ENCODE measurements at regions not wholly inside any gene's neighbourhood (a gene's known extent, or its start where the extent isn't known, plus 50 kb on each side); places are given as distances from the start of the nearest gene placed in this dataset.

- intact Hi-C loops (cut with micrococcal nuclease; ENCODE audit: unreplicated experiment) = no loop called here
- TF ChIP-seq ZKSCAN5 (CRISPR knock-in tag; IDR thresholded peaks at IDR 0.05) (no peak), ZMAT5 (CRISPR knock-in tag; IDR thresholded peaks at IDR 0.05; ENCODE audit: borderline replicate concordance, low read depth) (no peak), ZFP91 (CRISPR knock-in tag; IDR thresholded peaks at IDR 0.05; ENCODE audit: borderline replicate concordance) (no peak), ETV5 (CRISPR knock-in tag; IDR thresholded peaks at IDR 0.05; ENCODE audit: borderline replicate concordance) (no peak), ZNF317 (CRISPR knock-in tag; IDR thresholded peaks at IDR 0.05) (no peak), POLR2AphosphoS5 (IDR thresholded peaks at IDR 0.05; ENCODE audit: low read depth, low read length) (no peak), HINFP (CRISPR knock-in tag; IDR thresholded peaks at IDR 0.05; ENCODE audit: low read depth) (no peak), RAD51 (IDR thresholded peaks at IDR 0.05; ENCODE audit: borderline replicate concordance) (no peak), MLXIP (CRISPR knock-in tag; IDR thresholded peaks at IDR 0.05; ENCODE audit: borderline replicate concordance) (no peak), ZBTB8A (CRISPR knock-in tag; IDR thresholded peaks at IDR 0.05; ENCODE audit: borderline replicate concordance, low read depth) (no peak), ZNF770 (CRISPR knock-in tag; IDR thresholded peaks at IDR 0.05) (no peak), HNRNPUL1 (IDR thresholded peaks at IDR 0.05; ENCODE audit: low read depth, low read length) (no peak), PRMT3 (CRISPR knock-in tag; IDR thresholded peaks at IDR 0.05; ENCODE audit: borderline replicate concordance, low read depth) (no peak), IKZF1 (IDR thresholded peaks at IDR 0.05) (no peak), HNRNPL (IDR thresholded peaks at IDR 0.05; ENCODE audit: low read depth, low read length) (no peak), TP53 (CRISPR knock-in tag; conservative IDR thresholded peaks at IDR 0.05) (no peak)
- H2AFZ ChIP-seq (ENCODE audit: low read length) = no peak overlapping the region
- no peak for FAIRE-seq
- no peaks in the 10 kb centered on the region for H3K36me3 ChIP-seq (replicated peaks in 1 of 2; ENCODE audit: control insufficient read depth in 1 of 2, insufficient read depth in 2 of 2, low read length in 2 of 2)
- H3K4me3 ChIP-seq (replicated peaks in 1 of 3; ENCODE audit: insufficient read depth in 1 of 3, low read depth in 2 of 3, low read length in 3 of 3) = no peak overlapping the region
- no peaks in the 10 kb centered on the region for H4K20me1 ChIP-seq (ENCODE audit: insufficient read depth, low read length)
- H3K4me1 ChIP-seq (ENCODE audit: insufficient read depth, low read length) = no peaks in the 10 kb centered on the region
- DNase-seq (ENCODE audit: low spot score) = no peak
- ChIA-PET CTCF (ENCODE audit: low intra/inter-chr PET ratio, low total read pairs) (no interaction called here), POLR2A (no interaction called here)
- H3K9me3 ChIP-seq (ENCODE audit: low read length) = peaks cover 67% of the 10 kb centered on the region
- H3K79me2 ChIP-seq (ENCODE audit: insufficient read depth, low read length) = no peaks in the 10 kb centered on the region
- in situ Hi-C loops (cut with HindIII; ENCODE audit: extremely low pct_ligation_motif_present, low pct_unique_long_range_greater_than_20kb) = no loop called here
- H3K27ac ChIP-seq (ENCODE audit: extremely low read length, insufficient read depth, low read length) = no peak overlapping the region
- BruUV-seq (replicated peaks) = no TSS peak
- no peak overlapping the region for H3K4me2 ChIP-seq (ENCODE audit: low read depth, low read length)
- no peak for ATAC-seq
- no peaks in the 10 kb centered on the region; a peak in 1 of 5 replicates for H3K27me3 ChIP-seq (ENCODE audit: control insufficient read depth in 1 of 2, insufficient read depth in 2 of 2, low read length in 2 of 2)
- H3K9ac ChIP-seq (ENCODE audit: insufficient read depth, low read depth, low read length) = no peak overlapping the region
- WGBS (ENCODE audit: low lambda C conversion rate) = 19% methylated on average over 2 of the region's 2 CpGs
Observed at GRCh38 chr14:41071351-41071750, 535.3 kb upstream of the LRFN5 start.

Data from HepG2 (cell line).